Endodermal cell (in vitro differentiated cells): ENCODE measurements at regions not wholly inside any gene's neighbourhood (a gene's known extent, or its start where the extent isn't known, plus 50 kb on each side); places are given as distances from the start of the nearest gene placed in this dataset.
A peak's percentile ranks its signal among the peaks of the same experiment; 100 is the strongest.

Source experiments
- DNase-seq: peaks from one replicate; pipeline ENCODE4 v3.0.0-alpha.2; 2017
- H3K27ac ChIP-seq: 2 replicates; pipeline ENCODE4 v1.5.1; 2013; ENCODE audit warnings: mild to moderate bottlenecking, low read depth, low read length, moderate library complexity
- H3K27me3 ChIP-seq: 2 replicates; pipeline ENCODE4 v1.6.1; 2013; ENCODE audit warnings: mild to moderate bottlenecking, low read length, moderate library complexity; ENCODE audit not compliant: insufficient read depth, control insufficient read depth, poor library complexity, severe bottlenecking
- H3K36me3 ChIP-seq: 2 replicates; pipeline ENCODE4 v1.7.0; 2013; ENCODE audit warnings: mild to moderate bottlenecking, low read length, moderate library complexity; ENCODE audit not compliant: control insufficient read depth, insufficient read depth
- H3K4me1 ChIP-seq: one replicate; pipeline ENCODE4 v1.7.0; 2013; ENCODE audit warnings: low read length; ENCODE audit not compliant: control insufficient read depth, insufficient read depth
- H3K4me3 ChIP-seq: 2 replicates; pipeline ENCODE4 v1.5.1; 2013; ENCODE audit warnings: mild to moderate bottlenecking, low read length, moderate library complexity
- H3K9ac ChIP-seq: 2 replicates; pipeline ENCODE4 v1.6.1; 2013; ENCODE audit warnings: mild to moderate bottlenecking, low read length, moderate library complexity; ENCODE audit not compliant: poor library complexity, severe bottlenecking; ENCODE audit errors: extremely low read depth
- H3K9me3 ChIP-seq: 2 replicates; pipeline ENCODE4 v1.6.1; 2013; ENCODE audit warnings: mild to moderate bottlenecking, low read length, moderate library complexity; ENCODE audit not compliant: control insufficient read depth
- H3K27ac Mint-ChIP-seq: 2 replicates; pipeline ENCODE4 v1.8.0; 2020; ENCODE audit warnings: mixed read lengths
- H3K27me3 Mint-ChIP-seq: 2 replicates; pipeline ENCODE4 v1.8.0; 2021; ENCODE audit warnings: mild to moderate bottlenecking, mixed read lengths; ENCODE audit not compliant: insufficient read depth
- H3K36me3 Mint-ChIP-seq: 2 replicates; pipeline ENCODE4 v1.8.0; 2020; ENCODE audit warnings: low read depth, mixed read lengths
- H3K4me1 Mint-ChIP-seq: 2 replicates; pipeline ENCODE4 v1.8.0; 2020; ENCODE audit warnings: mixed read lengths
- H3K4me3 Mint-ChIP-seq: 2 replicates; pipeline ENCODE4 v1.8.0; 2020; ENCODE audit warnings: mild to moderate bottlenecking, moderate library complexity, mixed read lengths
- H3K9me3 Mint-ChIP-seq: 2 replicates; pipeline ENCODE4 v1.8.0; 2020; ENCODE audit warnings: mild to moderate bottlenecking, mixed read lengths
- WGBS, 2 experiments: methylation state at CpG; one replicate each; pipeline versions ENCODE4 v1.1.5 to v1.1.7; 2013; ENCODE audit warnings: missing lambda C conversion rate in 2 of 2, mixed read lengths in 1 of 2; ENCODE audit not compliant: insufficient coverage in 1 of 2, insufficient read length in 1 of 2; 5-methylcytosine and 5-hydroxymethylcytosine counted together
- TF ChIP-seq, protein P1 (sequence below): fragments of 200-600 bp; sonication (generic); conservative IDR thresholded peaks from 2 replicates; pipeline ENCODE4 v1.5.0; 2021; ENCODE audit warnings: antibody characterized with exemption, mild to moderate bottlenecking

DNA sequence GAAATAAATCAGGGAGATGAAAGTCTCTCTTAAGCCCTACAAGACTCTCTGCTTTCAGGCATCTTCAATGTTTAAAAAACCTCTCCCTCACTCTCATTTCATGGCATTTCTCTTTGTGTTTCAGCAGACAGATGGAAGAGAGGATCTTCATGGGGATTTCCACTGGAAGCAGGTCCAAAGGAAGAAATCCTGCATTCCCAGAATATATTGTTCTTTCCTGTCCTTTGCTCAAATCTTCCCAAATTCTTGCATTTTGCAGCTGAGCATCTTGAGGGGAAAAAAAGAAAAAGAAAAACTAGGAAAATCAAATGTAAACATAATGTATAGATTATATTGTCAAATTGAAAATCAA, 382.2 kb downstream of the ENC1 start:
- H3K27ac Mint-ChIP-seq: no peak overlapping the region
- Histone ChIP-seq H3K4me3 (no peak overlapping the region), H3K27me3 (no peaks in the 10 kb centered on the region), H3K4me1 (no peaks in the 10 kb centered on the region), H3K27ac (no peak overlapping the region), H3K9ac (no peak overlapping the region), H3K9me3 (no peaks in the 10 kb centered on the region), H3K36me3 (no peaks in the 10 kb centered on the region)
- peaks cover 2% of the 10 kb centered on the region for H3K27me3 Mint-ChIP-seq
- H3K4me1 Mint-ChIP-seq: peaks cover 12% of the 10 kb centered on the region
- DNase-seq: no peak
- TF ChIP-seq, protein P1, sequence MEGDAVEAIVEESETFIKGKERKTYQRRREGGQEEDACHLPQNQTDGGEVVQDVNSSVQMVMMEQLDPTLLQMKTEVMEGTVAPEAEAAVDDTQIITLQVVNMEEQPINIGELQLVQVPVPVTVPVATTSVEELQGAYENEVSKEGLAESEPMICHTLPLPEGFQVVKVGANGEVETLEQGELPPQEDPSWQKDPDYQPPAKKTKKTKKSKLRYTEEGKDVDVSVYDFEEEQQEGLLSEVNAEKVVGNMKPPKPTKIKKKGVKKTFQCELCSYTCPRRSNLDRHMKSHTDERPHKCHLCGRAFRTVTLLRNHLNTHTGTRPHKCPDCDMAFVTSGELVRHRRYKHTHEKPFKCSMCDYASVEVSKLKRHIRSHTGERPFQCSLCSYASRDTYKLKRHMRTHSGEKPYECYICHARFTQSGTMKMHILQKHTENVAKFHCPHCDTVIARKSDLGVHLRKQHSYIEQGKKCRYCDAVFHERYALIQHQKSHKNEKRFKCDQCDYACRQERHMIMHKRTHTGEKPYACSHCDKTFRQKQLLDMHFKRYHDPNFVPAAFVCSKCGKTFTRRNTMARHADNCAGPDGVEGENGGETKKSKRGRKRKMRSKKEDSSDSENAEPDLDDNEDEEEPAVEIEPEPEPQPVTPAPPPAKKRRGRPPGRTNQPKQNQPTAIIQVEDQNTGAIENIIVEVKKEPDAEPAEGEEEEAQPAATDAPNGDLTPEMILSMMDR: no peak
- H3K36me3 Mint-ChIP-seq: no peaks in the 10 kb centered on the region
- H3K4me3 Mint-ChIP-seq: no peak overlapping the region
- no peaks in the 10 kb centered on the region for H3K9me3 Mint-ChIP-seq

DNA sequence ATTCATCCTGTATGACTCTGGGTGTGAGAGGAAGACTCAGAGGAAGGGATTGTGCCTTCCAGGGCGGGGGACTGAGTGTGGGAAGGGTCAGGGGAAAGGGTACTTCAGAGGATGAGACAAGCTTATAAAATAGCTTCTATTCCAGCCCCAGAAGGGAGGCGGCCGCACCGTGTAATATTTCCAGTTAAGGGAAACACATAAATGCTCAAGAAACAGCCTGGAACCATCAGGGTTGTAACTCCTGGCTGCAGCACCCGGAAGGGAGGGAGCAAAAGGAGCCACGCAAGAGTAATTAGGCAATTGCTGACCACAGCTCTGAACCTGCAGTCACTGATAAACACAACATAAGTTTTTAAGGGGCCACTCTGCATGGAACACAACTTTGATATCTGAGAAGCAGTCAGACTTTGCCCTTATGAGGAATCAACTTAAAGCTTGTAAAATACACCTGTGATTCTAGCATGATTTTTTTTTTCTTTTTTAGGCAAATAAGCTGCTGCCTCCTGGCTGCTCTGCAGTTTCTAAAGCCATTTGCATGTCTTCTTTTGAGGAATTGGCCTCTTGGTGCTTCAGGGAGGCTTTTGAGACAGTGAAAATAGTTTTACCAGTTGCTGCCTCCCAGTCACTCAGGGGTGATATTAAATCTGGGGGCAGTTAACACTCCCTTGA, 382.7 kb downstream of the ENC1 start:
- Histone ChIP-seq H3K36me3 (no peaks in the 10 kb centered on the region), H3K4me3 (no peak overlapping the region), H3K9me3 (no peaks in the 10 kb centered on the region), H3K4me1 (no peaks in the 10 kb centered on the region), H3K27ac (no peak overlapping the region), H3K9ac (no peak overlapping the region), H3K27me3 (no peaks in the 10 kb centered on the region)
- Mint-ChIP-seq H3K4me1 (peaks cover 12% of the 10 kb centered on the region), H3K4me3 (no peak overlapping the region), H3K9me3 (no peaks in the 10 kb centered on the region), H3K27ac (no peak overlapping the region), H3K27me3 (peaks cover 2% of the 10 kb centered on the region), H3K36me3 (no peaks in the 10 kb centered on the region)
- TF ChIP-seq, protein P1: no peak
- WGBS, 2 experiments: 65 to 73% methylated on average over 5 to 6 of the region's 6 CpGs
- DNase-seq: peak; percentile 53

DNA sequence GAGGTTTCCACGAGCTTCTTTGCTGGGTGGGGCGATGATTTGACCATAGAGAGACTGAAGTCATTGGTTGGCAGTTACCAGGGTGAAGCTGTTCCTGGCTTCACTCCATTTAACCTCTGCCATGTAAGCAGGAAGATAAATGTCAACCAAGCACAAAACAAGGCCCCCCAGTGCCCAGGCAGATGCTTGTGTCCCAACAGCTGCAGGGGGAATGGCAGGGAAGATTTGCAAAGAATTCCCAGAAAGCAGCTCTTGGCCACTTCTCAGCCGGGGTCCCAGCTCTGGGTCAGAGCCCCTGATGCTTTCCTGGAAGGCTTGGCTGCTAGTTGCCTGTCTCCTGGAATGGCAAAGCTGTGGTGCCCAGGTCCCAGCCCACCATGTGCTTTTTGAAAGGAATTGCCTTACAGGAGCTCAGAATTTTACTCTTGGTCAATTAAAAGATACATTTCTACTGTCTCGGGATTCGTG, 383.4 kb downstream of the ENC1 start:
- Mint-ChIP-seq H3K27ac (no peak overlapping the region), H3K4me3 (no peak overlapping the region)

More for the DNA sequence above, 383.4 kb downstream of the ENC1 start:
- no peaks in the 10 kb centered on the region for H3K9me3 ChIP-seq
- H3K4me3 ChIP-seq: no peak overlapping the region
- TF ChIP-seq, protein P1: no peak
- H3K36me3 ChIP-seq: no peaks in the 10 kb centered on the region
- Mint-ChIP-seq H3K27me3 (peaks cover 2% of the 10 kb centered on the region), H3K9me3 (no peaks in the 10 kb centered on the region), H3K4me1 (peaks cover 12% of the 10 kb centered on the region), H3K36me3 (no peaks in the 10 kb centered on the region)
- no peaks in the 10 kb centered on the region for H3K4me1 ChIP-seq
- DNase-seq: peak; percentile 56
- no peak overlapping the region for H3K9ac ChIP-seq
- H3K27me3 ChIP-seq: no peaks in the 10 kb centered on the region
- WGBS, 2 experiments: 80 to 85% methylated on average over 3 to 5 of the region's 5 CpGs
- H3K27ac ChIP-seq: no peak overlapping the region
